IMR-90 (cell line): ENCODE measurements at regions not wholly inside any gene's neighbourhood (a gene's known extent, or its start where the extent isn't known, plus 50 kb on each side); places are given as distances from the start of the nearest gene placed in this dataset.

ENCODE experiments used
- CHD1 ChIP-seq: IDR thresholded peaks from 2 replicates; pipeline ENCODE4 v1.6.1; 2012; ENCODE audit warnings: low read depth, low read length, improper control_type of control experiment
- MAZ ChIP-seq: IDR thresholded peaks from 2 replicates; pipeline ENCODE4 v1.6.1; 2012; ENCODE audit warnings: low read depth, mild to moderate bottlenecking, low read length, improper control_type of control experiment, moderate library complexity, borderline replicate concordance
- MXI1 ChIP-seq: IDR thresholded peaks from 2 replicates; pipeline ENCODE4 v1.6.1; 2012; ENCODE audit warnings: low read depth, mild to moderate bottlenecking, low read length, moderate library complexity, borderline replicate concordance
- POLR2A ChIP-seq: IDR thresholded peaks from 2 replicates; pipeline ENCODE4 v1.6.1; 2012; ENCODE audit warnings: mild to moderate bottlenecking, low read depth, low read length
- RAD21 ChIP-seq: IDR thresholded peaks from 2 replicates; pipeline ENCODE4 v1.6.1; 2012; ENCODE audit warnings: low read length, improper control_type of control experiment
- RFX5 ChIP-seq: IDR thresholded peaks from 2 replicates; pipeline ENCODE4 v1.8.0; 2012; ENCODE audit warnings: low read depth, mild to moderate bottlenecking, low read length, moderate library complexity
- SMC3 ChIP-seq: fragments of 150-350 bp; IDR thresholded peaks from 2 replicates; pipeline ENCODE4 v1.6.1; 2016; ENCODE audit warnings: low read depth, mild to moderate bottlenecking, antibody characterized with exemption, low read length, moderate library complexity
- TF ChIP-seq, protein P1 (sequence below): conservative IDR thresholded peaks from 2 replicates; pipeline ENCODE4 v1.5.1; 2012; ENCODE audit warnings: mild to moderate bottlenecking, low read depth, low read length, improper control_type of control experiment
- TF ChIP-seq, protein P2 (sequence below): fragments of 150-350 bp; IDR thresholded peaks from 2 replicates; pipeline ENCODE4 v1.6.1; 2016; ENCODE audit warnings: low read depth, mild to moderate bottlenecking, low read length, moderate library complexity, borderline replicate concordance
- TF ChIP-seq, protein P3 (sequence below): fragments of 150-350 bp; IDR thresholded peaks from 2 replicates; pipeline ENCODE4 v1.6.1; 2017; ENCODE audit warnings: mild to moderate bottlenecking, antibody characterized with exemption, low read length, low read depth

DNA sequence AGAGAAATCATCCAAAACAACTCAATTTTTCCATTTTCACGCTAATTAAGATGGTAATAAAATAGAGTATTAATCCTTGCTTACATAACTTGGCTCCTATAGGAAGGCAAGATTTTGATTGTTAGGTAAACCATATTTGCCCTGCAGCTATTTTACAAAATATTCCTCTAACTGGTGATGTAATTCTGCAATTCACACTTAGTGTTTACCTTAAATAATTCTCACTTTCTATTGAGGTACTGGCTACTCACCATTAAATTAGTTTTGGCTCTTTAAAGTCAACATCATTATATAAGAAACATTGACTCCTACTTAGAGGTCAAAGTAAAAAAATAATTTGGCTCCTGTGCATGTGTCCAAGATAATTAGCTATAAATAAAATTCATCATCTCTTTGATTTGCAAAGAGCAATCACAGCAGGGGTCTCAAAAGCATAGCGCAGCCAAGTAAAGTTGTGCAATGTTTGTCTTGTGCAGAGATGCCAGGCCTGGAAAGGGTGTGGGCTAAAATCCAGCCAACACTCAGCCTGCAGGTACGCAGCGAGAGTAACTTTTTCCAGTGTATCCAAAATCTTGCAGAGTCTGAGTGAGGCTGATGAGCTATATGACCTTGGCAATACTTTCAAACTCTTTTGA is 501.2 kb downstream of the MMUT start:
- TF ChIP-seq, protein P1, sequence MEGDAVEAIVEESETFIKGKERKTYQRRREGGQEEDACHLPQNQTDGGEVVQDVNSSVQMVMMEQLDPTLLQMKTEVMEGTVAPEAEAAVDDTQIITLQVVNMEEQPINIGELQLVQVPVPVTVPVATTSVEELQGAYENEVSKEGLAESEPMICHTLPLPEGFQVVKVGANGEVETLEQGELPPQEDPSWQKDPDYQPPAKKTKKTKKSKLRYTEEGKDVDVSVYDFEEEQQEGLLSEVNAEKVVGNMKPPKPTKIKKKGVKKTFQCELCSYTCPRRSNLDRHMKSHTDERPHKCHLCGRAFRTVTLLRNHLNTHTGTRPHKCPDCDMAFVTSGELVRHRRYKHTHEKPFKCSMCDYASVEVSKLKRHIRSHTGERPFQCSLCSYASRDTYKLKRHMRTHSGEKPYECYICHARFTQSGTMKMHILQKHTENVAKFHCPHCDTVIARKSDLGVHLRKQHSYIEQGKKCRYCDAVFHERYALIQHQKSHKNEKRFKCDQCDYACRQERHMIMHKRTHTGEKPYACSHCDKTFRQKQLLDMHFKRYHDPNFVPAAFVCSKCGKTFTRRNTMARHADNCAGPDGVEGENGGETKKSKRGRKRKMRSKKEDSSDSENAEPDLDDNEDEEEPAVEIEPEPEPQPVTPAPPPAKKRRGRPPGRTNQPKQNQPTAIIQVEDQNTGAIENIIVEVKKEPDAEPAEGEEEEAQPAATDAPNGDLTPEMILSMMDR, result no peak
- TF ChIP-seq RAD21 (no peak), POLR2A (no peak), RFX5 (no peak), SMC3 (no peak), MAZ (no peak), CHD1 (no peak), MXI1 (no peak)
- TF ChIP-seq, protein P2, sequence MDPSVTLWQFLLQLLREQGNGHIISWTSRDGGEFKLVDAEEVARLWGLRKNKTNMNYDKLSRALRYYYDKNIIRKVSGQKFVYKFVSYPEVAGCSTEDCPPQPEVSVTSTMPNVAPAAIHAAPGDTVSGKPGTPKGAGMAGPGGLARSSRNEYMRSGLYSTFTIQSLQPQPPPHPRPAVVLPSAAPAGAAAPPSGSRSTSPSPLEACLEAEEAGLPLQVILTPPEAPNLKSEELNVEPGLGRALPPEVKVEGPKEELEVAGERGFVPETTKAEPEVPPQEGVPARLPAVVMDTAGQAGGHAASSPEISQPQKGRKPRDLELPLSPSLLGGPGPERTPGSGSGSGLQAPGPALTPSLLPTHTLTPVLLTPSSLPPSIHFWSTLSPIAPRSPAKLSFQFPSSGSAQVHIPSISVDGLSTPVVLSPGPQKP, result no peak
- TF ChIP-seq, protein P3, sequence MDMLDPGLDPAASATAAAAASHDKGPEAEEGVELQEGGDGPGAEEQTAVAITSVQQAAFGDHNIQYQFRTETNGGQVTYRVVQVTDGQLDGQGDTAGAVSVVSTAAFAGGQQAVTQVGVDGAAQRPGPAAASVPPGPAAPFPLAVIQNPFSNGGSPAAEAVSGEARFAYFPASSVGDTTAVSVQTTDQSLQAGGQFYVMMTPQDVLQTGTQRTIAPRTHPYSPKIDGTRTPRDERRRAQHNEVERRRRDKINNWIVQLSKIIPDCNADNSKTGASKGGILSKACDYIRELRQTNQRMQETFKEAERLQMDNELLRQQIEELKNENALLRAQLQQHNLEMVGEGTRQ, result no peak
